ENCODE measurements at regions not wholly inside any gene's neighbourhood (a gene's known extent, or its start where the extent isn't known, plus 50 kb on each side); places are given as distances from the start of the nearest gene placed in this dataset.

GRCh38 chr6:68238097-68238601 lies 396.9 kb upstream of the ADGRB3 start (continued):
- TF ChIP-seq, protein P1, sequence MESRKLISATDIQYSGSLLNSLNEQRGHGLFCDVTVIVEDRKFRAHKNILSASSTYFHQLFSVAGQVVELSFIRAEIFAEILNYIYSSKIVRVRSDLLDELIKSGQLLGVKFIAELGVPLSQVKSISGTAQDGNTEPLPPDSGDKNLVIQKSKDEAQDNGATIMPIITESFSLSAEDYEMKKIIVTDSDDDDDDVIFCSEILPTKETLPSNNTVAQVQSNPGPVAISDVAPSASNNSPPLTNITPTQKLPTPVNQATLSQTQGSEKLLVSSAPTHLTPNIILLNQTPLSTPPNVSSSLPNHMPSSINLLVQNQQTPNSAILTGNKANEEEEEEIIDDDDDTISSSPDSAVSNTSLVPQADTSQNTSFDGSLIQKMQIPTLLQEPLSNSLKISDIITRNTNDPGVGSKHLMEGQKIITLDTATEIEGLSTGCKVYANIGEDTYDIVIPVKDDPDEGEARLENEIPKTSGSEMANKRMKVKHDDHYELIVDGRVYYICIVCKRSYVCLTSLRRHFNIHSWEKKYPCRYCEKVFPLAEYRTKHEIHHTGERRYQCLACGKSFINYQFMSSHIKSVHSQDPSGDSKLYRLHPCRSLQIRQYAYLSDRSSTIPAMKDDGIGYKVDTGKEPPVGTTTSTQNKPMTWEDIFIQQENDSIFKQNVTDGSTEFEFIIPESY (IDR thresholded peaks at IDR 0.05): no peak
- TF ChIP-seq IKZF2 (IDR thresholded peaks at IDR 0.05) (peak in 1 of 2 experiments; percentile 12; a peak in 1 of 4 replicates), STAT1 (conservative IDR thresholded peaks at IDR 0.05) (no peak), JUNB (IDR thresholded peaks at IDR 0.05) (peak; percentile 84), HDAC2 (IDR thresholded peaks at IDR 0.05) (no peak), SREBF2 (IDR thresholded peaks at IDR 0.05; ENCODE audit: low read length) (no peak), NFIC (IDR thresholded peaks at IDR 0.05; ENCODE audit: low read depth, low read length) (peak; percentile 80; the same call in 1 of the 2 replicates), SRF (IDR thresholded peaks at IDR 0.05; ENCODE audit: low read depth in 2 of 2, low read length in 2 of 2) (peak in 1 of 2 experiments; percentile 47; a peak in 1 of 4 replicates), ZZZ3 (IDR thresholded peaks at IDR 0.05; ENCODE audit: control insufficient read depth, insufficient read length, low read depth) (no peak), RFX5 (IDR thresholded peaks at IDR 0.05; ENCODE audit: low read depth, low read length) (no peak), LARP7 (IDR thresholded peaks at IDR 0.05) (no peak), ZNF274 (IDR thresholded peaks at IDR 0.05; ENCODE audit: insufficient read depth, insufficient read length) (no peak), NFYB (IDR thresholded peaks at IDR 0.05; ENCODE audit: insufficient read depth, low read depth, low read length) (no peak), MTA2 (IDR thresholded peaks at IDR 0.05; ENCODE audit: low read depth) (peak; percentile 31; the same call in 1 of the 2 replicates), BRCA1 (IDR thresholded peaks at IDR 0.05; ENCODE audit: low read depth, low read length) (no peak), CREB1 (IDR thresholded peaks at IDR 0.05; ENCODE audit: low read depth) (peak; percentile 55; the same call in 1 of the 2 replicates), BHLHE40 (IDR thresholded peaks at IDR 0.05; ENCODE audit: borderline replicate concordance in 1 of 2, low read depth in 2 of 2, low read length in 1 of 2) (peak in 1 of 2 experiments; percentile 26; a peak in 1 of 4 replicates), SUPT20H (IDR thresholded peaks at IDR 0.05; ENCODE audit: borderline replicate concordance, control insufficient read depth, low read depth, low read length) (no peak), CBX5 (IDR thresholded peaks at IDR 0.05; ENCODE audit: low read depth) (no peak), MLLT1 (IDR thresholded peaks at IDR 0.05) (no peak), GABPA (IDR thresholded peaks at IDR 0.05; ENCODE audit: low read depth) (0 out of 2 replicates have a peak, but pooled peaks have one; percentile 9), EED (IDR thresholded peaks at IDR 0.05; ENCODE audit: low read depth) (peak; percentile 15; the same call in 1 of the 2 replicates)
- TF ChIP-seq, protein P2, sequence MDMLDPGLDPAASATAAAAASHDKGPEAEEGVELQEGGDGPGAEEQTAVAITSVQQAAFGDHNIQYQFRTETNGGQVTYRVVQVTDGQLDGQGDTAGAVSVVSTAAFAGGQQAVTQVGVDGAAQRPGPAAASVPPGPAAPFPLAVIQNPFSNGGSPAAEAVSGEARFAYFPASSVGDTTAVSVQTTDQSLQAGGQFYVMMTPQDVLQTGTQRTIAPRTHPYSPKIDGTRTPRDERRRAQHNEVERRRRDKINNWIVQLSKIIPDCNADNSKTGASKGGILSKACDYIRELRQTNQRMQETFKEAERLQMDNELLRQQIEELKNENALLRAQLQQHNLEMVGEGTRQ (IDR thresholded peaks at IDR 0.05; ENCODE audit: borderline replicate concordance, low read depth, low read length): no peak
